ENCODE measurements at regions not wholly inside any gene's neighbourhood (a gene's known extent, or its start where the extent isn't known, plus 50 kb on each side); places are given as distances from the start of the nearest gene placed in this dataset.

DNA sequence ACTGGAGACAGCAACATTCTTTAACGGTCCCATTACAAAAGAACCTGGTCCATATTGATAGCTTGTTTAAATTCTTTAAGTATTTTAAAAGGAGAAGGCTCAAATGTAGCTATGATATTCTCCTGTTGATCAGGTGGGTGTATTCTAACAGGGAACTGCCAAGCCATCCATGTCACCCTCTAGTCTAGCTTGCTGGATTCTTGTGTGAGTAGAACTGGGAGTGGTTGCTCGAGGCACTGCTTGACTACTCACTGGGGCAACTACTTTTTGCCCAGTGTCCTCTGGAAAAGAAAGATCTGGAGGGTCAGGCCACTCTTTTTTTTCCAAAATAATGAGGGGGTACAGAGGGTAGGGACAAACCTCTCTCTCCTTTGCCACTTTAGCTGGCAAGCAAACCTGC is 155.1 kb downstream of the ZNF518B start:
- ChIA-PET POLR2A (no interaction called here), CTCF (interaction anchor here (0.7 to 1.6 kb wide), 2 partner anchors 144 to 161 kb away, joined by 4 read pairs; no protein-coding TSS in a partner anchor)
- H3K27ac Mint-ChIP-seq: no peak overlapping the region
- H3K9me3 Mint-ChIP-seq: no peaks in the 10 kb centered on the region
- H3K4me1 Mint-ChIP-seq: peaks cover 39% of the 10 kb centered on the region
- no peak for TF ChIP-seq NR2C2 (CRISPR knock-in tag; IDR thresholded peaks at IDR 0.05)
- TF ChIP-seq GTF2I (CRISPR knock-in tag; conservative IDR thresholded peaks at IDR 0.05): no peak
- TF ChIP-seq, protein P1, sequence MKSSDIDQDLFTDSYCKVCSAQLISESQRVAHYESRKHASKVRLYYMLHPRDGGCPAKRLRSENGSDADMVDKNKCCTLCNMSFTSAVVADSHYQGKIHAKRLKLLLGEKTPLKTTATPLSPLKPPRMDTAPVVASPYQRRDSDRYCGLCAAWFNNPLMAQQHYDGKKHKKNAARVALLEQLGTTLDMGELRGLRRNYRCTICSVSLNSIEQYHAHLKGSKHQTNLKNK (CRISPR knock-in tag; IDR thresholded peaks at IDR 0.05): no peak
- TF ChIP-seq TCF7 (CRISPR knock-in tag; IDR thresholded peaks at IDR 0.05; ENCODE audit: low read depth): no peak
- TF ChIP-seq NR3C1 (CRISPR knock-in tag; conservative IDR thresholded peaks at IDR 0.05; ENCODE audit: low read depth): no peak
- TF ChIP-seq, protein P2, sequence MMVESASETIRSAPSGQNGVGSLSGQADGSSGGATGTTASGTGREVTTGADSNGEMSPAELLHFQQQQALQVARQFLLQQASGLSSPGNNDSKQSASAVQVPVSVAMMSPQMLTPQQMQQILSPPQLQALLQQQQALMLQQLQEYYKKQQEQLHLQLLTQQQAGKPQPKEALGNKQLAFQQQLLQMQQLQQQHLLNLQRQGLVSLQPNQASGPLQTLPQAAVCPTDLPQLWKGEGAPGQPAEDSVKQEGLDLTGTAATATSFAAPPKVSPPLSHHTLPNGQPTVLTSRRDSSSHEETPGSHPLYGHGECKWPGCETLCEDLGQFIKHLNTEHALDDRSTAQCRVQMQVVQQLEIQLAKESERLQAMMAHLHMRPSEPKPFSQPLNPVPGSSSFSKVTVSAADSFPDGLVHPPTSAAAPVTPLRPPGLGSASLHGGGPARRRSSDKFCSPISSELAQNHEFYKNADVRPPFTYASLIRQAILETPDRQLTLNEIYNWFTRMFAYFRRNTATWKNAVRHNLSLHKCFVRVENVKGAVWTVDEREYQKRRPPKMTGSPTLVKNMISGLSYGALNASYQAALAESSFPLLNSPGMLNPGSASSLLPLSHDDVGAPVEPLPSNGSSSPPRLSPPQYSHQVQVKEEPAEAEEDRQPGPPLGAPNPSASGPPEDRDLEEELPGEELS (CRISPR knock-in tag; IDR thresholded peaks at IDR 0.05): no peak
- TF ChIP-seq, protein P3, sequence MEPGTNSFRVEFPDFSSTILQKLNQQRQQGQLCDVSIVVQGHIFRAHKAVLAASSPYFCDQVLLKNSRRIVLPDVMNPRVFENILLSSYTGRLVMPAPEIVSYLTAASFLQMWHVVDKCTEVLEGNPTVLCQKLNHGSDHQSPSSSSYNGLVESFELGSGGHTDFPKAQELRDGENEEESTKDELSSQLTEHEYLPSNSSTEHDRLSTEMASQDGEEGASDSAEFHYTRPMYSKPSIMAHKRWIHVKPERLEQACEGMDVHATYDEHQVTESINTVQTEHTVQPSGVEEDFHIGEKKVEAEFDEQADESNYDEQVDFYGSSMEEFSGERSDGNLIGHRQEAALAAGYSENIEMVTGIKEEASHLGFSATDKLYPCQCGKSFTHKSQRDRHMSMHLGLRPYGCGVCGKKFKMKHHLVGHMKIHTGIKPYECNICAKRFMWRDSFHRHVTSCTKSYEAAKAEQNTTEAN (CRISPR knock-in tag; IDR thresholded peaks at IDR 0.05): no peak
- no peak for TF ChIP-seq TEAD1 (CRISPR knock-in tag; IDR thresholded peaks at IDR 0.05)
- no peak for TF ChIP-seq SOX15 (CRISPR knock-in tag; IDR thresholded peaks at IDR 0.05)
- TF ChIP-seq E2F5 (CRISPR knock-in tag; IDR thresholded peaks at IDR 0.05): no peak
- TF ChIP-seq RORB (CRISPR knock-in tag; IDR thresholded peaks at IDR 0.05): no peak
- TF ChIP-seq, protein P4, sequence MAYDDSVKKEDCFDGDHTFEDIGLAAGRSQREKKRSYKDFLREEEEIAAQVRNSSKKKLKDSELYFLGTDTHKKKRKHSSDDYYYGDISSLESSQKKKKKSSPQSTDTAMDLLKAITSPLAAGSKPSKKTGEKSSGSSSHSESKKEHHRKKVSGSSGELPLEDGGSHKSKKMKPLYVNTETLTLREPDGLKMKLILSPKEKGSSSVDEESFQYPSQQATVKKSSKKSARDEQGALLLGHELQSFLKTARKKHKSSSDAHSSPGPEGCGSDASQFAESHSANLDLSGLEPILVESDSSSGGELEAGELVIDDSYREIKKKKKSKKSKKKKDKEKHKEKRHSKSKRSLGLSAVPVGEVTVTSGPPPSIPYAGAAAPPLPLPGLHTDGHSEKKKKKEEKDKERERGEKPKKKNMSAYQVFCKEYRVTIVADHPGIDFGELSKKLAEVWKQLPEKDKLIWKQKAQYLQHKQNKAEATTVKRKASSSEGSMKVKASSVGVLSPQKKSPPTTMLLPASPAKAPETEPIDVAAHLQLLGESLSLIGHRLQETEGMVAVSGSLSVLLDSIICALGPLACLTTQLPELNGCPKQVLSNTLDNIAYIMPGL (CRISPR knock-in tag; IDR thresholded peaks at IDR 0.05): no peak
- no peak for TF ChIP-seq AR (CRISPR knock-in tag; IDR thresholded peaks at IDR 0.05)
- TF ChIP-seq GRHL2 (CRISPR knock-in tag; IDR thresholded peaks at IDR 0.05; ENCODE audit: insufficient replicate concordance, severe bottlenecking): no peak
- TF ChIP-seq FOXP1 (CRISPR knock-in tag; IDR thresholded peaks at IDR 0.05; ENCODE audit: borderline replicate concordance): no peak
- ATAC-seq (no peak), DNase-seq (ENCODE audit: low spot score) (no peak)
- H3K36me3 Mint-ChIP-seq: no peaks in the 10 kb centered on the region
- no peak overlapping the region for H3K4me3 Mint-ChIP-seq
- peaks cover 2% of the 10 kb centered on the region; the same call in 1 of the 2 replicates for H3K27me3 Mint-ChIP-seq (ENCODE audit: low read depth)

DNA sequence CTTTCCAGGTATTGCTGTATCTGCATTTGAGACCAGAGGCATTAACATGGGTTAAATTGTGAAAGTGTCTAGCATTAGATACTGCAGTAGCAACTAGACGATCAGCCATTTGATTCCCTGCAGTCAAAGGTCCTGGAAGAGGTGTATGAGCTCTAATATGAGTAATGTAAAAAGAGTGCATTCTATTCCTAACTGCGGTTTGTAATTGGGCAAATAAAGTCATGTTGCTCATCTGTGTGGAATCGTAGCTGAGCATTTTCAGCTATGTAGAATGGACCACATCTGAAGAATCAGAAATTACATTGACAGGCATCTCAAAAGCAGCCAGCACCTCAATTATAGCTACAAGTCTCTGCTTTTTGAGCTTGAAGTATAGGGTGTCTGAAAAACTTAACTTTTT is 157.6 kb downstream of the ZNF518B start:
- ATAC-seq (no peak), DNase-seq (ENCODE audit: low spot score) (no peak)
- Mint-ChIP-seq H3K27ac (no peak overlapping the region), H3K36me3 (no peaks in the 10 kb centered on the region), H3K9me3 (no peaks in the 10 kb centered on the region), H3K4me1 (peaks cover 43% of the 10 kb centered on the region), H3K27me3 (ENCODE audit: low read depth) (peaks cover 2% of the 10 kb centered on the region; the same call in 1 of the 2 replicates), H3K4me3 (no peak overlapping the region)
- POLR2A ChIA-PET: no interaction called here
- CTCF ChIA-PET: interaction anchor here (1.2 to 1.3 kb wide), 2 partner anchors 135 to 159 kb away, joined by 3 to 5 read pairs; no protein-coding TSS in a partner anchor
- TF ChIP-seq ZNF317 (CRISPR knock-in tag; IDR thresholded peaks at IDR 0.05; ENCODE audit: borderline replicate concordance, low read depth) (no peak), NR2C2 (CRISPR knock-in tag; IDR thresholded peaks at IDR 0.05) (no peak), ZNF219 (CRISPR knock-in tag; IDR thresholded peaks at IDR 0.05; ENCODE audit: borderline replicate concordance) (no peak), ZNF138 (CRISPR knock-in tag; conservative IDR thresholded peaks at IDR 0.05) (no peak)
- TF ChIP-seq, protein P4 (CRISPR knock-in tag; IDR thresholded peaks at IDR 0.05): no peak
- TF ChIP-seq, protein P5, sequence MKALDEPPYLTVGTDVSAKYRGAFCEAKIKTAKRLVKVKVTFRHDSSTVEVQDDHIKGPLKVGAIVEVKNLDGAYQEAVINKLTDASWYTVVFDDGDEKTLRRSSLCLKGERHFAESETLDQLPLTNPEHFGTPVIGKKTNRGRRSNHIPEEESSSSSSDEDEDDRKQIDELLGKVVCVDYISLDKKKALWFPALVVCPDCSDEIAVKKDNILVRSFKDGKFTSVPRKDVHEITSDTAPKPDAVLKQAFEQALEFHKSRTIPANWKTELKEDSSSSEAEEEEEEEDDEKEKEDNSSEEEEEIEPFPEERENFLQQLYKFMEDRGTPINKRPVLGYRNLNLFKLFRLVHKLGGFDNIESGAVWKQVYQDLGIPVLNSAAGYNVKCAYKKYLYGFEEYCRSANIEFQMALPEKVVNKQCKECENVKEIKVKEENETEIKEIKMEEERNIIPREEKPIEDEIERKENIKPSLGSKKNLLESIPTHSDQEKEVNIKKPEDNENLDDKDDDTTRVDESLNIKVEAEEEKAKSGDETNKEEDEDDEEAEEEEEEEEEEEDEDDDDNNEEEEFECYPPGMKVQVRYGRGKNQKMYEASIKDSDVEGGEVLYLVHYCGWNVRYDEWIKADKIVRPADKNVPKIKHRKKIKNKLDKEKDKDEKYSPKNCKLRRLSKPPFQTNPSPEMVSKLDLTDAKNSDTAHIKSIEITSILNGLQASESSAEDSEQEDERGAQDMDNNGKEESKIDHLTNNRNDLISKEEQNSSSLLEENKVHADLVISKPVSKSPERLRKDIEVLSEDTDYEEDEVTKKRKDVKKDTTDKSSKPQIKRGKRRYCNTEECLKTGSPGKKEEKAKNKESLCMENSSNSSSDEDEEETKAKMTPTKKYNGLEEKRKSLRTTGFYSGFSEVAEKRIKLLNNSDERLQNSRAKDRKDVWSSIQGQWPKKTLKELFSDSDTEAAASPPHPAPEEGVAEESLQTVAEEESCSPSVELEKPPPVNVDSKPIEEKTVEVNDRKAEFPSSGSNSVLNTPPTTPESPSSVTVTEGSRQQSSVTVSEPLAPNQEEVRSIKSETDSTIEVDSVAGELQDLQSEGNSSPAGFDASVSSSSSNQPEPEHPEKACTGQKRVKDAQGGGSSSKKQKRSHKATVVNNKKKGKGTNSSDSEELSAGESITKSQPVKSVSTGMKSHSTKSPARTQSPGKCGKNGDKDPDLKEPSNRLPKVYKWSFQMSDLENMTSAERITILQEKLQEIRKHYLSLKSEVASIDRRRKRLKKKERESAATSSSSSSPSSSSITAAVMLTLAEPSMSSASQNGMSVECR (CRISPR knock-in tag; IDR thresholded peaks at IDR 0.05; ENCODE audit: borderline replicate concordance): no peak

All from WTC11 (cell line).